Hematopoietic multipotent progenitor cell (in vitro differentiated cells): ENCODE measurements at regions not wholly inside any gene's neighbourhood (a gene's known extent, or its start where the extent isn't known, plus 50 kb on each side); places are given as distances from the start of the nearest gene placed in this dataset.

Experiments used
- DNase-seq, 3 donors: peaks; one replicate each; pipeline ENCODE4 v3.0.0-alpha.2; 2011 to 2015; ENCODE audit warnings: low read depth in 2 of 3, low spot score in 2 of 3

GRCh38 chr13:62633448-62633847 is 1217.8 kb upstream of the PCDH20 start:
- no peak for DNase-seq

DNA sequence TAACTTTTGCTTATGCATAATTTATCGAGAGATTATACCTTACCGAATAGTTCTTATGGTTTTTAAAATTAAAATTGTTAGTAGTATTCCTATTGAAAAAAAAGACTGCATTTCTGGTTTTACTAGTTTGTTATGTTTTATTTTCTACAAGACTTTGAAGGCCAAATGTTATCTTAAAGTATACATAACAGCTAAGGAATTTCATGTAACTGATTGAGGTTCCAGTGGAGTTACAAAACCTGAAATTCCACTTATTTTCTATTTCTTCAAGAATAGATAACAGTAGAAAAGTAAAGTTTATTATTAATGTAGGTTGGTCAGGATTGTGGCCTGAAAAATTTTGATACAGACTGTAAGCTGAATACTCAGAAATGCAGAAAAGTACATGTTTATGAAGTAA is 1216.0 kb upstream of the PCDH20 start:
- DNase-seq: no peak

DNA sequence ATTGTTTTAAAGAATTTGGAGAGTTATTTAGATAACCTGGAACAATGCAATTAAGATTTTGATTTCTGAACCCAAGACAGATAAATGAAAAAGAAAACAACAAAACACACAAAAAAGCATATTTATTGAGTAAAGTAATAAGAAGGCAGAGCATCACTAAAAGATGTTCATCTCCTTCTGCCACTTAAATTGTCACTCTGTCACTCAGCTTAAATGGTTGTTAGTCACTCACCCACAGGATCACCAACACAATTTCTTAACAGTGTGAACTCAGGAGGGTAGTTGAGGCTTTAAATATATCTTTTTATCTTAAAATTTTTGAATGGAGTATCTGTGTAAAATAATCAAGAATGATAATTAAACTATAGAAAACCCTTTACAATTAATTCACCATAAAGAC is 1215.5 kb upstream of the PCDH20 start:
- DNase-seq: no peak

- DNase-seq: no peak
Observed at GRCh38 chr13:62629618-62630017, 1214.0 kb upstream of the PCDH20 start.

- DNase-seq: no peak
Observed at GRCh38 chr13:62627226-62627625, 1211.6 kb upstream of the PCDH20 start.

DNA sequence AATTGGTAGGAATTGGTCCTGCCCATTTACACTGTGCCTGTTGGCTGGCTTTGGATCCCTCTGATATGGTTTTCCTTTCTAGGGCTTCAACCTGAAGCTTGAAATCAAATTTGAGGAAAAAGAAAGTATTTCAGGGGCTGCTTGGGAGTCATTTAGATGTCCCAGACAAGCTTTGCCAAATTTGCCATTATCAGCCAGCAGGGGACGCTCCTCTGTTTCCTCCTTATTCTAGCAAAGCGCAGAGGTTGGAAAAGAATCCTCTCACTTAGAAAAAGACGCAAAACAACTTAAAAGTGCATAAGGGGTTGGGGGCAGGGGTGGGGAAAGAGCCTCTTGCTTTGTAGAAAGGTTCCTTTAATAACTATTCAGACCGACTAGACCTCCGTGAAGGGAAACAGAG is 1211.1 kb upstream of the PCDH20 start:
- DNase-seq: no peak

DNA sequence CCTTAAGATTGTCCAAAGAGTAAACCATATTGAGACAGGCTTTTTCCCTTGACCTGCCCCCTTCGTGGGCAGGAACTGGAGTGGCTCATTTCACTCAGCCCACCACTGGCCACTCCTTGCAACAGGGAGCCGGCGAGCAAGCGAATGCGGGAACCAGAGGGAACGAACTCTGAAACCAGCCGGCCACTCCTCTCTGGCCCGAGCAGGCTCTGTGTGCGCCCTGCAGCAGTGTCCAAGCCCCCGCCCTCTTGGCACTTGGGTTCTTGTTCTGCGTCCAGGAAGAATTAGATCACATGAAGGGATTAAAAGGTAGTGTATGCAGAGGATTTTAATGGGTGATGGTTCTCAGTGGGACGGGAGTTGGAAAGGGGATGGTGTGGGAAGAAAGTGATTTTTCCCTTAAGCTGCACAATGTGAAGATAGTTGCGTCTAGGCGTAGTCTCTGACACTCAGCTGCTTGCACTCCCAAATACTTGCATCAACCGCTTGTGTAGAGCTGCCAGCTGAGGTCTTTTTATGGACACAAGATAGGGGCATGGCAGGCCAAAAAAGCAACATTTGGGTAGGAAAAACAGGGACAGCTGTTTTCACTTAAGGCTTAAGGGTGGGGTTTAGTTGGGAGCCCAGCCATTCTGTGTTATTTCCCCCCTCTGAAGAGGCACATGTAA is 1209.7 kb upstream of the PCDH20 start:
- no peak for DNase-seq

DNA sequence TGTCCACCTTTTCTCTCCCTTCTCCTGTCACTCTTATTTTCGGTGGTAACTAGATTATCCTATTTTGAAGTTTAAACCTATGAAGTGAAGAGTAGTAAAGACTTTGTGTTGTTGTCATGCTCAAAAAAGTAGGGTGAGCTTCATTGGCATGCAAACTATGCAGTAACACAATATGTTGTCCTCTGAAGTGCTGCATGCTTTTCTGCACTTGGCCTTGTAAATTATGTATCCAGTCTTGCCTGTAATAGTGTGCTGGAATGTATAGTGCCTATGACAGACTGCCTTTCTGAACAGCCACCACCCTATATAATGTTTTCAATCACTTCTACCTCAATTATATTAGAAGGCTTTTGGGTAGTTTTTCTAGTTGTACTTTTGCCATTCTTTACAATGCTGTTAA is 1198.2 kb upstream of the PCDH20 start:
- no peak for DNase-seq

DNA sequence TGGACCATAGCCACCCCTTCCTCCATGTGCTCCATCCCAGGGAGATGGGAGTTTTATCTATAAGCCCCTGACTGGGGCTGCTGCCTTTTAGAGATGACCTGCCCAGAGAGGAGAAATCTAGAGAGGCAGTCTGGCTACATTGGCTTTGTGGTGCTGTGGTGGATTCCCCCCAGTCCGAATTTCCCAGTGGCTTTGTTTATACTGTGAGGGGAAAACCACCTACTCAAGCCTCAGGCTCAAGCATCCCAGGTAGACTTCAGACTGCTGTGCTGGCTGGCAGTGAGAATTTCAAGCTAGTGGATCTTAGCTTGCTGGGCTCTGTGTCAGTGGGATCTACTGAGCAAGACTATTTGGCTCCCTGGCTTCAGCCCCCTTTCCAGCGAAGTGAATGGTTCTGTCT is 1195.7 kb upstream of the PCDH20 start:
- DNase-seq: no peak

GRCh38 chr13:62598708-62599107 is 1183.1 kb upstream of the PCDH20 start:
- no peak for DNase-seq

- no peak for DNase-seq
Observed at GRCh38 chr13:62595976-62596375, 1180.3 kb upstream of the PCDH20 start.

DNA sequence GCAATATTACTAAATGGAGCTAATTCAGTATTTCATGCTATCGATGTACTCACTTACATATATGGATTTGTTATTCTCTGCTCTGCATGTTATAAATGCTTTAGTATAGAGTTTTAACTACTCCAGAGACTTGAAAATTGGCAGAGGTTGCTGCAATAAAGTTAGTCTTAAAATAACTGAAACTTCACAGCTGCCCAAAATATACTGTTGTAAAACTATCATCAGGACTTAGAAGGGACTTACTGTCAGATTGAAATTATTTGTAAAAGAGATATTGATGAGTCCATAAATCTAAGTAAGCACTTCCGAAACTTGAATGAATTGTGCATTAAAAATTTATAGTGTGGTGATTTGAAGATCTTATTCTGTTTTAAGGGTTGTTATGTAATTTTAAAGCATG is 1178.2 kb upstream of the PCDH20 start:
- no peak for DNase-seq

- DNase-seq: no peak
Observed at GRCh38 chr13:62583466-62583865, 1167.8 kb upstream of the PCDH20 start.

GRCh38 chr13:62578402-62578801 is 1162.8 kb upstream of the PCDH20 start:
- DNase-seq: no peak

- no peak for DNase-seq
Observed at GRCh38 chr13:62564770-62565169, 1149.1 kb upstream of the PCDH20 start.

DNA sequence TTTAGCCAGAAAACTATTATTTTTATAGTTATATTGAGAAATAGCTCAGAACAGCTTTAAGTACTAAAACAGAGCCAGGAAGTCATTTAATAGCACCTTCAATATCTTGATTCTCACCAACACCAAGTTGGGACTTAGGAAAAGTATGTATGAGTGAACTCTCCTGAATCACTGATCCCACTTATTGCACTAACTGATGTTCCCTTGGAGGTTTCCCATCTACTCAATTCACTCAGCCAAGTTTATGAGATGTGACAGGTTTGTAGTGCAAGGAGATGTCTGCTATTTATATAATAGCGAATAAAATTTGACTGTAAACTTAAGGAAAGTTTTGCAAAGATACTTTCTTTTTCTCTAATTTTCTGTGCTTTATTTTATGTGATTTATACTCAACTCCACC is 1147.6 kb upstream of the PCDH20 start:
- DNase-seq: no peak

- DNase-seq: no peak
Observed at GRCh38 chr13:62556978-62557377, 1141.3 kb upstream of the PCDH20 start.

DNA sequence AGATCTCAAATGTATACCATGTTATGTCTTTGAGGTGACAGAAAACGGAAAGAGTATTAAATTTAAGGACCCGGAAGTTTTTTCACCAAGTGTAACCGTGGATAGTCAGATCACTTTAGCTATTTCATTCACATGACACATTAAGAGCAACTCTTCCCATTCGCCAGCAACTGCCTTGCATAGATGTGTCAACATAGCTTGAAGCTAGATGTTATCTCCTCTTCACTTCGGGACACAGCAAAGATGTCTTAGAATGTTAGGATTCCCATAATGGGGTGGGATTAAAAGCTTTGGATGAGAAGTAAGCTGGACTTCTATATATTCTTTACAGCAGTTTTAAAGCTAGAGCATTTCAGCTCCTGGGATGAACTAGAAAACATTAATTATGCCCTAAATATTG is 1135.9 kb upstream of the PCDH20 start:
- DNase-seq: no peak

DNA sequence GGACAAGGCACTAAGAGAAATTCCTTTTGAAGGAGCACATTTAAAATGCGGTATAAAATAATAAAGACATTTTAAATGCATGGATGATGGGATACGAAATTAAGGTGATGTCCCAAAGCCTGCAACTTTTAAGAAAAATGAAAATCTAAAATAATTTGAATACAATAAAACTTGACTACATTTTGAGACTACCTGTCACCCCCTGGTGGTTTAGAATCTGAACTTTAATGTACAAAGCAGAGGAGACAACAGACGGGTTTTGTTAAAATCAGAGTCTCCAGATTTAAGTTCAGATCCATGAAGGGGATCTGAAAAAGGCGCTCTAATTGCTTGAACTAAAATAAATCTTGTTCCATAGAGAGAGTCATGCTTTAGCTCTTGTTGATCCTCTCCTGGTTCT is 1129.3 kb upstream of the PCDH20 start:
- peak in 1 of 3 donors; percentile 18 for DNase-seq

GRCh38 chr13:62537593-62537992 is 1121.9 kb upstream of the PCDH20 start:
- no peak for DNase-seq

- no peak for DNase-seq
Observed at GRCh38 chr13:62525652-62526051, 1110.0 kb upstream of the PCDH20 start.

GRCh38 chr13:62524498-62524897 is 1108.8 kb upstream of the PCDH20 start:
- no peak for DNase-seq

DNA sequence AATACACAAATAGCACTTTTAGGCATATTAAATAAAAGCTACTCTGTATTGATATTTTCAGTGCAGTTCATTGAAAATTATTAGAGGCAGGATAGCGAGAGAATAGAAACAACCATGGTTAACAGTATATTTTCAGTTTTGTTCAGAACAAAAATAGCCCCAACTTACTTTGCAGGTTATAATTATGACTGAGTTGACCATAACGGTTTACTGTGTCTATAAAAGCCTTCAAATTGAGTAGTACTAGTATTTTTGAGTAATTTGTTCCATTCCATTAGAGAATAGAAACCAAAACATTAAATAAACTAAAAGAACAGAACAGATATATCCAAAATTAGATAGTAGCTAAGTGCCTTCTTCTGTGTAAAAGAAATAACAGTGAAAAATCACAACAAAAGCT is 1108.4 kb upstream of the PCDH20 start:
- no peak for DNase-seq
